Panc1 (cell line): ENCODE measurements at regions not wholly inside any gene's neighbourhood (a gene's known extent, or its start where the extent isn't known, plus 50 kb on each side); places are given as distances from the start of the nearest gene placed in this dataset.
"Not testable (repeated sequence)": the region's sequence is repeated elsewhere in the genome, so short reads cannot be mapped to it uniquely, and the experiment has no call there.

ENCODE experiments used
- ATAC-seq: fragments of 200-7000 bp; cut with Tn5 transposase; 2 replicates; pipeline ENCODE4 v1.9.1; 2020; ENCODE audit warnings: mild to moderate bottlenecking, moderate library complexity
- BruUV-seq: library from RNA; stranded (reverse); fragments of 400-500 nt; replicated peaks from 2 replicates; lab custom pipeline; 2021; lab: Mats Ljungman, UMichigan
- CTCF ChIA-PET: fragments of 300-600 bp; sonication (Branson Sonifier 250); formaldehyde crosslinking; loops from one replicate; lab custom pipeline; 2022; ENCODE audit warnings: antibody characterized with exemption; lab: Charles Lee
- POLR2A ChIA-PET: fragments of 300-600 bp; sonication (Branson Sonifier 250); formaldehyde crosslinking; loops from one replicate; lab custom pipeline; 2022; ENCODE audit warnings: antibody characterized with exemption; lab: Charles Lee
- DNase-seq: peaks from one replicate; pipeline ENCODE4 v3.0.0-alpha.2; 2010; ENCODE audit warnings: low read depth, low spot score
- H3K27ac ChIP-seq: 2 replicates; pipeline ENCODE4 v1.5.1; 2011; ENCODE audit warnings: mild to moderate bottlenecking, low read length, inconsistent platforms
- H3K27me3 ChIP-seq: fragments of 200-500 bp; sonication (Bioruptor generic); 2 replicates; pipeline ENCODE4 v1.6.0; 2014; ENCODE audit warnings: low read length, inconsistent platforms; ENCODE audit not compliant: control insufficient read depth, insufficient read depth
- H3K36me3 ChIP-seq: fragments of 200-500 bp; sonication (Bioruptor generic); 2 replicates; pipeline ENCODE4 v1.5.1; 2014; ENCODE audit warnings: inconsistent platforms, mild to moderate bottlenecking, low read length, moderate library complexity; ENCODE audit not compliant: control insufficient read depth, insufficient read depth
- H3K4me1 ChIP-seq: 2 replicates; pipeline ENCODE4 v1.5.1; 2011; ENCODE audit warnings: inconsistent platforms, mild to moderate bottlenecking, low read length, moderate library complexity; ENCODE audit not compliant: control insufficient read depth, insufficient read depth
- H3K4me3 ChIP-seq, 2 experiments: 2 replicates each; pipeline ENCODE4 v1.5.1; 2011 to 2012; ENCODE audit warnings: low read depth in 2 of 2, low read length in 2 of 2, mild to moderate bottlenecking in 2 of 2, inconsistent platforms in 1 of 2, moderate library complexity in 1 of 2
- H3K9me3 ChIP-seq: fragments of 200-500 bp; sonication (Bioruptor generic); 2 replicates; pipeline ENCODE4 v1.5.1; 2014; ENCODE audit warnings: low read depth, mild to moderate bottlenecking, inconsistent platforms, low read length, moderate library complexity; ENCODE audit not compliant: control insufficient read depth, insufficient read depth
- CTCF ChIP-seq: fragments of 450-650 bp; IDR thresholded peaks from 2 replicates; pipeline ENCODE4 v1.5.1; 2017; ENCODE audit warnings: mild to moderate bottlenecking
- POLR2AphosphoS5 ChIP-seq: IDR thresholded peaks from 2 replicates; pipeline ENCODE4 v1.6.1; 2012; ENCODE audit warnings: mild to moderate bottlenecking, low read depth, low read length, moderate library complexity
- REST ChIP-seq, 2 experiments: IDR thresholded peaks; 2 replicates each; pipeline ENCODE4 v1.6.1; 2011 to 2012; ENCODE audit warnings: low read depth in 2 of 2, control low read depth in 1 of 2, low read length in 1 of 2, mild to moderate bottlenecking in 1 of 2, moderate library complexity in 1 of 2; ENCODE audit not compliant: insufficient read depth in 1 of 2
- SIN3A ChIP-seq: IDR thresholded peaks from 2 replicates; pipeline ENCODE4 v1.6.1; 2012; ENCODE audit warnings: low read depth, mild to moderate bottlenecking, low read length, moderate library complexity, borderline replicate concordance; ENCODE audit not compliant: insufficient read depth
- TCF7L2 ChIP-seq: IDR thresholded peaks from 2 replicates; pipeline ENCODE4 v1.6.1; 2011; ENCODE audit warnings: mild to moderate bottlenecking, low read depth, low read length, inconsistent platforms
- in situ Hi-C: cut with HindIII; loops from 2 replicates; pipeline ENCODE4 v1.10.0; 2016; ENCODE audit warnings: low sequenced_read_pairs, low pct_unique_long_range_greater_than_20kb
- intact Hi-C: fragments of 100-400 bp; cut with micrococcal nuclease; formaldehyde crosslinking; loops from one replicate; pipeline ENCODE4 v1.10.0; 2022; ENCODE audit not compliant: unreplicated experiment

- no peaks in the 10 kb centered on the region for H3K9me3 ChIP-seq
- H3K4me1 ChIP-seq, result no peaks in the 10 kb centered on the region
- no peaks in the 10 kb centered on the region for H3K27me3 ChIP-seq
- in situ Hi-C loops, result no loop called here
- ChIA-PET CTCF (no interaction called here), POLR2A (no interaction called here)
- H3K4me3 ChIP-seq, result no peak overlapping the region
- intact Hi-C loops, result no loop called here
- DNase-seq (no peak), ATAC-seq (no peak)
- H3K36me3 ChIP-seq, result no peaks in the 10 kb centered on the region
- no peak overlapping the region for H3K27ac ChIP-seq
- TF ChIP-seq POLR2AphosphoS5 (no peak), TCF7L2 (no peak), SIN3A (no peak), CTCF (no peak), REST (IDR thresholded peaks at IDR 0.05; ENCODE audit: insufficient read depth in 1 of 2, low read depth in 2 of 2, low read length in 1 of 2) (no peak)
- no TSS peak for BruUV-seq
These were observed 230.0 kb downstream of the SPANXN3 start for GRCh38 chrX:143287236-143287635.

GRCh38 chrX:143270317-143270716, 244.6 kb downstream of the SPANXN4 start:
- no peaks in the 10 kb centered on the region for H3K36me3 ChIP-seq
- no TSS peak for BruUV-seq
- ATAC-seq (no peak), DNase-seq (no peak)
- H3K4me3 ChIP-seq, result no peak overlapping the region
- ChIA-PET POLR2A (no interaction called here), CTCF (no interaction called here)
- H3K27ac ChIP-seq, result no peak overlapping the region
- TF ChIP-seq POLR2AphosphoS5 (no peak), TCF7L2 (no peak), SIN3A (no peak), CTCF (no peak), REST (IDR thresholded peaks at IDR 0.05; ENCODE audit: insufficient read depth in 1 of 2, low read depth in 2 of 2, low read length in 1 of 2) (no peak)
- intact Hi-C loops, result no loop called here
- in situ Hi-C loops, result no loop called here
- H3K9me3 ChIP-seq, result no peaks in the 10 kb centered on the region
- H3K27me3 ChIP-seq, result no peaks in the 10 kb centered on the region
- H3K4me1 ChIP-seq, result no peaks in the 10 kb centered on the region

- CTCF ChIA-PET, H3K36me3 ChIP-seq, in situ Hi-C loops, intact Hi-C loops, H3K27ac ChIP-seq, POLR2A ChIA-PET, DNase-seq, ATAC-seq, H3K4me1 ChIP-seq, H3K4me3 ChIP-seq, H3K9me3 ChIP-seq, BruUV-seq, H3K27me3 ChIP-seq: not testable (repeated sequence)
These were observed 218.9 kb downstream of the SPANXN4 start for GRCh38 chrX:143244593-143244992.
